ENCODE measurements at regions not wholly inside any gene's neighbourhood (a gene's known extent, or its start where the extent isn't known, plus 50 kb on each side); places are given as distances from the start of the nearest gene placed in this dataset.

GRCh38 chr4:137452799-137453198 lies 79.5 kb downstream of the PCDH18 start:
- WGBS, 4 donors: 64 to 83% (median 66%) methylated on average over 1 of the region's 1 CpG
- H3K9me3 ChIP-seq (replicated peaks in 1 of 3): no peaks in the 10 kb centered on the region
- no peak for DNase-seq
- TF ChIP-seq POLR2A (IDR thresholded peaks at IDR 0.05) (no peak), CTCF (IDR thresholded peaks at IDR 0.05) (no peak)
- H3K27ac ChIP-seq: no peak overlapping the region
- H3K4me3 ChIP-seq: no peak overlapping the region
- H3K36me3 ChIP-seq (replicated peaks in 1 of 2): no peaks in the 10 kb centered on the region
- intact Hi-C loops (cut with DNase I): no loop called here
- H3K27me3 ChIP-seq: no peaks in the 10 kb centered on the region
- H3K4me1 ChIP-seq (replicated peaks in 1 of 2): no peaks in the 10 kb centered on the region

GRCh38 chr4:137451172-137451825 lies 81.0 kb downstream of the PCDH18 start:
- H3K4me3 ChIP-seq: no peak overlapping the region
- no peaks in the 10 kb centered on the region for H3K36me3 ChIP-seq (replicated peaks in 1 of 2)
- DNase-seq: no peak
- H3K27ac ChIP-seq: no peak overlapping the region
- no peaks in the 10 kb centered on the region for H3K4me1 ChIP-seq (replicated peaks in 1 of 2)
- H3K27me3 ChIP-seq: no peaks in the 10 kb centered on the region
- TF ChIP-seq CTCF (IDR thresholded peaks at IDR 0.05) (no peak), POLR2A (IDR thresholded peaks at IDR 0.05) (no peak)
- 65 to 73% (median 69%) methylated on average over 3 of the region's 3 CpGs for WGBS, 4 donors
- H3K9me3 ChIP-seq (replicated peaks in 1 of 3): no peaks in the 10 kb centered on the region
- intact Hi-C loops (cut with DNase I): no loop called here

DNA sequence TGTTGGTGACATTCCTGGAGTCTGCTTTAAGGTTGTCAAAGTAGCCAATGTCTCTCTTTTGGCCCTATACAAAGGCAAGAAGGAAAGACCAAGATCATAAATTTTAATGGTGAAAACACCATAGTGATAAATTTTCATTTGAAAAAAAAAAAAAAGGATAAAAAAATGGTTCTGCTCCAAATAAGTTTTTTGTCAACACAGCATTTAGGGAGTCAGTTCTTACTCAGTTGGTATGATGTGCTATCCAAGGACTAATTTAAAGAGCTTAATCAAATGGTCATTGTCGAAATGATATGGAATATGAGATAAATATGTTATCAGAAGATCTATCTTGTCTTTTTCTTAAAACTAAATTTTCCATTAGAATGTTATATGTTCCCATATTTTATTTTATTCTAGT lies 83.9 kb downstream of the PCDH18 start:
- H3K27me3 ChIP-seq: no peaks in the 10 kb centered on the region
- no peaks in the 10 kb centered on the region for H3K36me3 ChIP-seq (replicated peaks in 1 of 2)
- intact Hi-C loops (cut with DNase I): no loop called here

DNA sequence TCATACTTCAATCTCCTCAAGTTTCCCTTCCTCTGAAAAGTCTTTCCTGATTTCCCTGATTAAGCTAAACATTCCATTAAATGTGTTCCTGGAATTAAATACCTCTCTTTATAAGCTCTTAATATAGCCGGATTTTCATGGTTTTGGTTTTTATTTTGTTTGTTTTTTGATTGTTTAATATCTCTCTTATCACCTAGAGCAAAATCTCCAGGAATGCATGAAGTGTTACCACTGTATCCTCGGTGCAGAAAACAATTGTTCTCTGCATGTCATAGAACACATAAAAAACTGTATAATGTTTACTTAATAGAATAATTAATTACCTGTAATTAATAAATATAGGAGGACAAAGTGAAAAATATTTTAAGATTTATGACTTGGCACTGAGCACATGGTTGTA lies 86.2 kb downstream of the PCDH18 start:
- WGBS, 4 donors: 41 to 67% (median 59%) methylated on average over 2 of the region's 2 CpGs
- no peaks in the 10 kb centered on the region for H3K36me3 ChIP-seq (replicated peaks in 1 of 2)
- TF ChIP-seq CTCF (IDR thresholded peaks at IDR 0.05) (no peak), POLR2A (IDR thresholded peaks at IDR 0.05) (no peak)
- no peaks in the 10 kb centered on the region for H3K27me3 ChIP-seq
- intact Hi-C loops (cut with DNase I): no loop called here
- no peak overlapping the region for H3K4me3 ChIP-seq
- no peak overlapping the region for H3K27ac ChIP-seq
- H3K4me1 ChIP-seq (replicated peaks in 1 of 2): no peaks in the 10 kb centered on the region
- DNase-seq: no peak
- no peaks in the 10 kb centered on the region for H3K9me3 ChIP-seq (replicated peaks in 1 of 3)

More for the DNA sequence above, 83.9 kb downstream of the PCDH18 start:
- Histone ChIP-seq H3K4me3 (no peak overlapping the region), H3K27ac (no peak overlapping the region), H3K9me3 (replicated peaks in 1 of 3) (no peaks in the 10 kb centered on the region), H3K4me1 (replicated peaks in 1 of 2) (no peaks in the 10 kb centered on the region)
- DNase-seq: no peak
- no peak for TF ChIP-seq CTCF (IDR thresholded peaks at IDR 0.05)
- TF ChIP-seq POLR2A (IDR thresholded peaks at IDR 0.05): no peak
- 76 to 91% (median 81%) methylated on average over 1 of the region's 1 CpG for WGBS, 4 donors
